IPS-20b (cell line): ENCODE measurements at regions not wholly inside any gene's neighbourhood (a gene's known extent, or its start where the extent isn't known, plus 50 kb on each side); places are given as distances from the start of the nearest gene placed in this dataset.
"Not testable (repeated sequence)": the region's sequence is repeated elsewhere in the genome, so short reads cannot be mapped to it uniquely, and the experiment has no call there.

Experiments used
- H3K27ac ChIP-seq: one replicate; pipeline ENCODE4 v1.5.1; 2013; ENCODE audit warnings: low read length
- H3K27me3 ChIP-seq: 2 replicates; pipeline ENCODE4 v1.6.1; 2013; ENCODE audit warnings: mild to moderate bottlenecking, low read length, inconsistent platforms; ENCODE audit not compliant: insufficient read depth
- H3K36me3 ChIP-seq: 2 replicates; pipeline ENCODE4 v1.6.1; 2013; ENCODE audit warnings: low read depth, mild to moderate bottlenecking, inconsistent platforms, low read length, moderate library complexity; ENCODE audit not compliant: insufficient read depth
- H3K4me1 ChIP-seq: 2 replicates; pipeline ENCODE4 v1.6.1; 2013; ENCODE audit warnings: mild to moderate bottlenecking, control low read depth, inconsistent platforms, low read length, moderate library complexity; ENCODE audit not compliant: insufficient read depth
- H3K4me3 ChIP-seq: 2 replicates; pipeline ENCODE4 v1.5.1; 2013; ENCODE audit warnings: mild to moderate bottlenecking, low read length, inconsistent platforms
- H3K9ac ChIP-seq: 2 replicates; pipeline ENCODE4 v1.6.1; 2013; ENCODE audit warnings: low read depth, mild to moderate bottlenecking, inconsistent platforms, low read length, moderate library complexity
- H3K9me3 ChIP-seq: 2 replicates; pipeline ENCODE4 v1.6.1; 2013; ENCODE audit warnings: mild to moderate bottlenecking, low read depth, low read length, inconsistent platforms; ENCODE audit not compliant: insufficient read depth

DNA sequence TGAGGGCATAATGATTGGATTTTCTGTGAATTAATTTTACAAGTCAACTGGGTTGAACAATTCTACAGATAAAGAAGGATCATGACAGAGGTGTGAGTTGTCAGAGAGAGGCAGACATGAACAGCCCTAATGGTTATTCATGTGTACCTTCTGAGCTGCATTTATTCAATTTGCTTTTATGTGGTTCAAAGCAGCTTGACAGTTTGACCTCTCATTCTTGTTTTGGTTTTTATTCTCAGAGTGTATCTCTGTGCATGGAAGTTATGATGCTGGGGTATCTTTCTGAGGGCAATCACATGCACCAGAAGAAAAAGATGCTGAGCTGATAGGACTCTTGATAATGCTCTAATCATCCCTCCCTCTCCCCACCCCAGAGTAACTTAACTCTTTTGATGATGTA, 169.3 kb upstream of the NPY2R start:
- Histone ChIP-seq H3K4me1 (no peaks in the 10 kb centered on the region), H3K36me3 (no peaks in the 10 kb centered on the region), H3K9me3 (no peaks in the 10 kb centered on the region), H3K27ac (no peak overlapping the region), H3K9ac (no peak overlapping the region), H3K27me3 (no peaks in the 10 kb centered on the region), H3K4me3 (no peak overlapping the region)

DNA sequence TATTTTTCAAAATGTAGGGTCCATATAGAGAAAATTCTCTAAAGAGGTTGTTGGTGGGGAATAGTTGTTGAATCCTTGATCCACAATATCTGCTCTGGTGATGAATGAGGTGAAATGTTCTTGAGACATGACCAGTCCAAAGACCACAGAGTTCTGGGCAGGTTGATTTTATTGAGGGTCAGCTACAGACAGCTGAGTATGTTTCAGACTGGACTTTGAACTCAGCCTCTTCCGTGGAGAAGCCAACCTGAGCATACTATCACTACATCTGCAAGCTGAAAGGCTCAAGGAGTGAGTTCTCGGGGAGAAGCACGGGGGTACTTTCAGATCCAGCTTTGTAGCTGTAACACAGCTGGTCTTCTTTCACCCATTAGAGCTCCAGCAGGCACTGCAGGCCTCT, 168.4 kb upstream of the NPY2R start:
- no peaks in the 10 kb centered on the region for H3K9me3 ChIP-seq
- H3K4me3 ChIP-seq, result no peak overlapping the region
- no peaks in the 10 kb centered on the region for H3K27me3 ChIP-seq
- H3K36me3 ChIP-seq, result no peaks in the 10 kb centered on the region
- no peaks in the 10 kb centered on the region for H3K4me1 ChIP-seq
- no peak overlapping the region for H3K27ac ChIP-seq
- H3K9ac ChIP-seq, result no peak overlapping the region

DNA sequence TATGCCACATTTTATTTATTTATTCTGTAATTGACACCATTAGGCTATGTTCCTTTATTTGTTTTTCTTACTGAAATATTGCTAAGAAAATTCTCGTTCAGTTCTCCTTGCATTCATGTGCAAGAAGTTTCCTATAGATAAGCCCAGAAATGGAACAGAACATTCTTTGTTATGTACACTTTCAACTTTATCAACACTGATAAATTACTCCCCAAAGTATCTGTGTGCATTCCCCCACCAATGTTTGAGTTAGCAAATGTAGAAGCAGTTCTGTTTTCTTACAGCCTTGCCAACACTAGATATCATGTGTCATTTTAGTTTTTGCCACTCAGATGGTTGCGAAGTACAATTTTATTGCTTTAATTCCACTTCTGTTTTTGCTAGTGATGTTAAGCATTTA, 166.4 kb upstream of the NPY2R start:
- no peaks in the 10 kb centered on the region for H3K4me1 ChIP-seq
- H3K27me3 ChIP-seq, result no peaks in the 10 kb centered on the region
- H3K4me3 ChIP-seq, result no peak overlapping the region
- no peaks in the 10 kb centered on the region for H3K9me3 ChIP-seq
- H3K9ac ChIP-seq, result no peak overlapping the region
- no peak overlapping the region for H3K27ac ChIP-seq
- no peaks in the 10 kb centered on the region for H3K36me3 ChIP-seq

DNA sequence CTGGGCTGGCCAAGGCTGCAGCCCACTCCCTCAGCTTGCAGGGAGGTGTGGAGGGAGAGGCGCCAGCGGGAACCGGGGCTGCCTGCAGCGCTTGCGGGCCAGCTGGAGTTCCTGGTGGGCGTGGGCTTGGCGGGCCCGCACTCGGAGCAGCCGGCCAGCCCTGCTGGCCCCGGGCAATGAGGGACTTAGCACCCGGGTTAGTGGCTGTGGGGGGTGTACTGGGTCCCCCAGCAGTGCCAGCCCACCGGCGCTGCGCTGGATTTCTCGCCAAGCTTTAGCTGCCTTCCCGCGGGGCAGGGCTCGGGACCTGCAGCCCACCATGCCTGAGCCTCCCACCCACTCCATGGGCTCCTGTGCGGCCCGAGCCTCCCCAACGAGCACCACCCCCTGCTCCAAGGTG, 164.2 kb upstream of the NPY2R start:
- not testable (repeated sequence) for H3K27ac ChIP-seq, H3K27me3 ChIP-seq, H3K4me3 ChIP-seq, H3K4me1 ChIP-seq, H3K36me3 ChIP-seq, H3K9me3 ChIP-seq, H3K9ac ChIP-seq

DNA sequence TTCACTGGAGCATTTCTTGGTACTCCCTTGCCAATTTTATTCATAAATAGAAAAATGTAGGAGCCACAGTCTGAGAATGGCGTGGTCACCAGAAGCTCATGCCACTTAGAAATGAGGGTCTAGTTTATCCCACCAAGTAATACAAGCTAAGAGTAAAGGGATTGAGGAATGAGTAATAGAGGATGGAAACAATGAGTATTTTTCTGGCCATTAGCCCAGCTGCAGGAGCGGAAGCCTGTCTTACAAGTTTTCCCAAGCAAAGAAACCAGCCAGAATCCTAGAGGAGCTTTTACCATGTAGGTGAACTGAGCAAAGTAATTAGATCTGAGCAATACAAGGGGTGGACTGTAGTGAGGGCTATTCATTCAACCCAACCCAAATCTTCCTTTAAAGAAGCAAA, 160.7 kb upstream of the NPY2R start:
- H3K36me3 ChIP-seq, result no peaks in the 10 kb centered on the region
- no peaks in the 10 kb centered on the region for H3K27me3 ChIP-seq

DNA sequence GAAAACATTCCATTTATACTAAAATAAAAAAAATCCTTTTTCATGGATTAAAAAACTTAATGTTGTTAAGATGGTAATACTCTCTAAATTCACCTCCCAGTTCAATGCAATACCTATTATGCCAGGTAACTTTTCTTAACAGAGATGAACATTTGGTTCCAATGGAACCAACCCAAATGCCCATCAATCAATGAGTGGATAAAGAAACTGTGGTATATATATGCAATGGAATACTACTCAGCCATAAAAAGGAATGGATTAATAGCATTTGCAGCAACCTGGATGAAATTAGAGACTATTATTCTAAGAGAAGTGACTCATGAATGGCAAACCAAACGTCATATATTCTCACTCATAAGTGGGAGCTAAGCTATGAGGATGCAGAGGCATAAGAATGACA, 154.4 kb upstream of the NPY2R start:
- H3K27ac ChIP-seq, H3K9me3 ChIP-seq, H3K36me3 ChIP-seq: not testable (repeated sequence)

More for the DNA sequence above, 160.7 kb upstream of the NPY2R start:
- no peaks in the 10 kb centered on the region for H3K9me3 ChIP-seq
- H3K4me3 ChIP-seq, result no peak overlapping the region
- no peak overlapping the region for H3K27ac ChIP-seq
- no peaks in the 10 kb centered on the region for H3K4me1 ChIP-seq
- no peak overlapping the region for H3K9ac ChIP-seq

DNA sequence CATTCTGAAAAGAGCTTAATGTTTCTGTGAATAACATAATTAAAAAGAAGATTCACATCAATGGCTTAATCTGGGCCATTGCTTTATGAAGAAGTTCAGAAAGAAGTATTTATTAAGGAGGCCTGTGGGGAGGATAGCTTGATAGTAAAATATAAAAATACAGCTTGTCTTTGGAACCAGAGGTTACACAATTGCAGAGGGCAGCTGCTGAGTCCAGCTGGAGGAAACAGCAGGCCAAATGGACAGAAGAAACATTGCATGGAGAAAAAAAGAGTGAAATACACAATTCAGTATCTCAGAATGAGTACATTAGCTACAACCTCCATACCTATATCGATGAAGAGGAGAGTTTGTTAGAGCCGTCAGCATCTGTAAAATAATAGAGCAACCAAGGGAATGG, 148.0 kb upstream of the NPY2R start:
- H3K4me1 ChIP-seq, result peaks cover 14% of the 10 kb centered on the region; the same call in 1 of the 2 replicates
- no peak overlapping the region for H3K4me3 ChIP-seq
- no peaks in the 10 kb centered on the region for H3K36me3 ChIP-seq
- H3K9me3 ChIP-seq, result no peaks in the 10 kb centered on the region
- H3K9ac ChIP-seq, result no peak overlapping the region
- no peaks in the 10 kb centered on the region for H3K27me3 ChIP-seq
- H3K27ac ChIP-seq, result no peak overlapping the region

More for the DNA sequence above, 154.4 kb upstream of the NPY2R start:
- H3K27me3 ChIP-seq, H3K4me3 ChIP-seq, H3K4me1 ChIP-seq, H3K9ac ChIP-seq: not testable (repeated sequence)

DNA sequence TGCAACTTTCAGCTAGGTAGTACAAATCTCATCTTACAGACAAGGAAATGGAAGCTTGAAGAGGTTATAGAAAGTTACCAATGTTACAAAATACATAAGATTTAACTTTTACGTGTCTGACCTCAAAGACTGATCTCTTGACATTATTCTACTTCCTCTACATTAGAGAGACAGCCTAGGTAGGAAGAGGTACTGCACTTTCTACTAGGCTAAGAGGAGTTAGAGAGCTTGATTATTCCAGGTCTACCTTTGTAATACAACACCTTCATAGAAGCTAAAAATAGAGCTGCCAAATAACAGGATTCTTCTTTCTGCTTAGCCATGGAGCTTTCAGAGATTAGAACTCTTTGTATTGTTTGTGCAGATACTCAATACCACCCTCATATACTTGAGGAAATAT, 147.6 kb upstream of the NPY2R start:
- H3K27me3 ChIP-seq, result no peaks in the 10 kb centered on the region
- no peak overlapping the region for H3K4me3 ChIP-seq
- peaks cover 14% of the 10 kb centered on the region; the same call in 1 of the 2 replicates for H3K4me1 ChIP-seq
- no peak overlapping the region for H3K27ac ChIP-seq
- no peaks in the 10 kb centered on the region for H3K36me3 ChIP-seq
- no peaks in the 10 kb centered on the region for H3K9me3 ChIP-seq
- no peak overlapping the region for H3K9ac ChIP-seq

DNA sequence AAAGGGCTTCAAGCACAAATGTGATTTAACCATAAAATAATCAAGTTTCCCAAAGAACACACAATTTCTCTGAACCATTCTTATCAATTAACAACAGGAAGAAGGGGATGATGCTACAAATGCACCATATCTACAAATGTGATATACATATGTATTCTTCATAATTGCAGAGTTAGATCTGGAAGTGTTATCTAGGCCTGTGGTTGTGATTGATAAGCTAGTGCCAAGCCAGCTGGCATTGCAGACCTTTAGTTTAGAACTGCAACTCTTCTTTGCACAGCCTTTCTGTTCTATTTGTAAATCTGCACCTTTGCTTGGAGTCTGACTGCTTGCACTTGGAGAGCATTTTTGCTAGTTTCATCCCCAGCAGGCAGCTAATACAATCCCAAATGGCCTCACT, 145.5 kb upstream of the NPY2R start:
- H3K36me3 ChIP-seq, result no peaks in the 10 kb centered on the region

DNA sequence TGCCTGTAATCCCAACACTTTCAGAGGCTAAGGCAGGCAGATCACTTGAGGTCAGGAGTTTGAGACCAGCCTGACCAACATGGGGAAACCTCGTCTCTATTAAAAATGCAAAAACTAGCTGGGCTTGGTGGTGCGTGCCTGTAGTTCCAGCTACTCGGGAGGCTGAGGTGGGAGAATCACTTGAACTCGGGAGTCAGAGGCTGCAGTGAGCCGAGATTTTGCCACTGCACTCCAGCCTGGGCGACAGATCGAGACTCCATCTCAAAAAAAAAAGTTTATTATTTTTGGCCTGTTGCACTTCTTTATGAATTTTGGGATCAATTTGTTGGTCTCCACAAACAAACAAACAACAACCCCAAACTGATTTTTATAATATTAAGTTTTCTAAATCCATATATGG, 143.5 kb upstream of the NPY2R start:
- not testable (repeated sequence) for H3K27ac ChIP-seq, H3K9ac ChIP-seq, H3K36me3 ChIP-seq, H3K4me3 ChIP-seq, H3K9me3 ChIP-seq, H3K27me3 ChIP-seq
- peaks cover 14% of the 10 kb centered on the region; the same call in 1 of the 2 replicates for H3K4me1 ChIP-seq

More for the DNA sequence above, 145.5 kb upstream of the NPY2R start:
- H3K9ac ChIP-seq, result no peak overlapping the region
- H3K27ac ChIP-seq, result no peak overlapping the region
- H3K4me3 ChIP-seq, result no peak overlapping the region
- H3K9me3 ChIP-seq, result no peaks in the 10 kb centered on the region
- H3K4me1 ChIP-seq, result peaks cover 14% of the 10 kb centered on the region; the same call in 1 of the 2 replicates
- H3K27me3 ChIP-seq, result no peaks in the 10 kb centered on the region

DNA sequence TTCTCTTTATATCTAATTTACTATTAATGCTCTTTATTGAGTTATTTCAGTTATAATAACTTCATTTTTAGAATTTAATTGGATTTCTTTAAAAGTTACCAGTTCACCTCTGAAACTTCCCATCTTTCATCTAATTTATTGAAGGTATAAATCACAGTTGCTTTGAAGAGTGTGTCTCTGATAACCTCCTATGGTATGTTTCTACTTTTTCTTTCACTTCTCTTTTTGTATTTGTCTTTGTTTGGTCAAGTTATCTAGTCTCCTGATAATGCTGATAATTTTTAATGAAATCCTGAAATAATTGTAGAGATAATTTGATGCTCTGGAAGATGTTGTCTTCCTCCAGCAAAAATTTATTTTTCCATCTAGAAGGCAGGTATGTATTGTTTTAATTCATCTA, 141.6 kb upstream of the NPY2R start:
- H3K4me1 ChIP-seq, result no peaks in the 10 kb centered on the region
- H3K4me3 ChIP-seq, result no peak overlapping the region
- H3K9ac ChIP-seq, result no peak overlapping the region
- no peaks in the 10 kb centered on the region for H3K36me3 ChIP-seq
- H3K9me3 ChIP-seq, result no peaks in the 10 kb centered on the region
- no peak overlapping the region for H3K27ac ChIP-seq
- H3K27me3 ChIP-seq, result no peaks in the 10 kb centered on the region

DNA sequence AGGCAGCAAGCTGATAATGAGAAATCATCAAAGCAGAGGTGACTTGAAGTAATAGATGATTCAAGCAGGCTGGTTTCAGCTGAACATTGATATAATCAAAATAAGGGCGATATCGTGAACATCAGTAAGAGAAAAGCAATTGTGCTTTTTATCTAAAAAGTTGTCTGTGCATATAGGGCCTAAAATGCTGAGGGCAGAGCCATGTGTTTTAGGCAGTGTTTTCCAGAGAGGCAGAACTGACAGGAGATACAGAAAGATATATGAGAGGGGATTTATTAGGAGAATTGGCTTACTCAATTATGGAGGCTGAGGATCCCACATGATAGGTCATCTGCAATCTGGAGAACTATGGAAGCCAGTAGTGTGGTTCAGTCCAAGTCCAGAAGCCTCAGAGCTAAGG, 136.5 kb upstream of the NPY2R start:
- Histone ChIP-seq H3K9ac (no peak overlapping the region), H3K4me3 (no peak overlapping the region), H3K27ac (no peak overlapping the region), H3K9me3 (no peaks in the 10 kb centered on the region), H3K4me1 (no peaks in the 10 kb centered on the region), H3K36me3 (no peaks in the 10 kb centered on the region), H3K27me3 (no peaks in the 10 kb centered on the region)

DNA sequence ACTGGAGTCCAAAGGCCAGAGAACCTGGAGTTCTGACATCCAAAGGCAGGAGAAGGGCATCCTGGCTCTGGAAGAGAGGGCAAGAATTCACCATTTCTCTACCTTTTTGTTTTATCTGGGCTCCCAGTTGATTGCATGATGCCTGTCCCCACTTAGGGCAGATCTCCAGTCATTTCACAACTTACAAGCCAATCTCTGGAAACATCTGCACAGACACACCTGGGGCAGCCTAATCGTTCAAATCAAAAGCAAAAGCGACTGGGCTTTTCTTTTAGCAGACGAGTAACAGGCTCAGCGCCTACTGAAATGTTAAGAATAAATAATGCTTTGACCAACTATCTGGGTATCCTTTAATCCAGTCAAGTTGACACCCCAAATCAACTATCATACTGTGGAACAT, 136.0 kb upstream of the NPY2R start:
- Histone ChIP-seq H3K4me3 (no peak overlapping the region), H3K9me3 (no peaks in the 10 kb centered on the region), H3K27me3 (no peaks in the 10 kb centered on the region), H3K9ac (no peak overlapping the region), H3K36me3 (no peaks in the 10 kb centered on the region), H3K27ac (no peak overlapping the region), H3K4me1 (no peaks in the 10 kb centered on the region)
